Fibroblast of pulmonary artery (primary cell): ENCODE measurements at regions not wholly inside any gene's neighbourhood (a gene's known extent, or its start where the extent isn't known, plus 50 kb on each side); places are given as distances from the start of the nearest gene placed in this dataset.
A peak's percentile ranks its signal among the peaks of the same experiment; 100 is the strongest.

Source experiments
- DNase-seq: peaks from one replicate; pipeline ENCODE4 v3.0.0-alpha.2; 2010; ENCODE audit warnings: low read depth
- H3K4me3 ChIP-seq: replicated peaks from 2 replicates; pipeline ENCODE4 v1.5.1; 2011; ENCODE audit warnings: low read depth, mild to moderate bottlenecking, control low read depth, low read length, moderate library complexity
- CTCF ChIP-seq: IDR thresholded peaks from 2 replicates; pipeline ENCODE4 v1.5.1; 2011; ENCODE audit warnings: mild to moderate bottlenecking, control low read depth, low read length, inconsistent platforms; ENCODE audit errors: missing control alignments

GRCh38 chr3:128569756-128570155, 76.8 kb upstream of the GATA2 start:
- DNase-seq, result no peak
- H3K4me3 ChIP-seq, result no peak overlapping the region
- TF ChIP-seq CTCF, result no peak

GRCh38 chr3:128568602-128569490, 75.8 kb upstream of the GATA2 start:
- H3K4me3 ChIP-seq, result no peak overlapping the region
- no peak for TF ChIP-seq CTCF
- peak; percentile 52 for DNase-seq

- no peak overlapping the region for H3K4me3 ChIP-seq
- TF ChIP-seq CTCF, result no peak
- DNase-seq, result no peak
These were observed 74.8 kb upstream of the GATA2 start for GRCh38 chr3:128567705-128568356.

GRCh38 chr3:128567141-128567540, 74.1 kb upstream of the GATA2 start:
- no peak for DNase-seq
- no peak for TF ChIP-seq CTCF
- no peak overlapping the region for H3K4me3 ChIP-seq

- H3K4me3 ChIP-seq, result no peak overlapping the region
- TF ChIP-seq CTCF, result no peak
- DNase-seq, result peak; percentile 40
These were observed 70.4 kb upstream of the GATA2 start for GRCh38 chr3:128563439-128563838.

- no peak for DNase-seq
- no peak for TF ChIP-seq CTCF
- no peak overlapping the region for H3K4me3 ChIP-seq
These were observed 68.5 kb upstream of the GATA2 start for GRCh38 chr3:128561504-128561903.
